ENCODE measurements at regions not wholly inside any gene's neighbourhood (a gene's known extent, or its start where the extent isn't known, plus 50 kb on each side); places are given as distances from the start of the nearest gene placed in this dataset.

DNA sequence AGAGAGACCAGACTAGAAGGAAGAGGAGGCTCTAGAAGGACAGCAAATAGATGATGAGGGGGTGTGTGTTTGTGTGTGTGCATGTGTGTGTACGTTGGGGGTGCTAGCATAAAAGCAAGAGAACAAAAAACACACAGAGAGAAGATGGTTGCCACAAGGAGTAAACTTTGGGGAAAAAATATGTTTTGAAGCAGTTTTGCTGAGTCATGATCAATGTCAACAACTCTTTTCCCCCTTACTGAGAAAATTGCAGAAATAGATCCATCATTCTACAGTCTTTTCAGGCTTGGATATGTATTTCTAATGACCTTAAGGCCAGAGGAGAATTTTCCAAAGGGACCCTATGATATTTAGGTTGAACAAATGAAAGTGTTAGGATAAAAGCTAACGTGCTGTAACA, 89.0 kb upstream of the NHS start:
- Histone ChIP-seq H3K27me3 (ENCODE audit: control insufficient read depth in 1 of 2, insufficient read depth in 2 of 2, low read length in 2 of 2) (no peaks in the 10 kb centered on the region), H3K9me3 (ENCODE audit: control insufficient read depth in 1 of 2, insufficient read depth in 1 of 2, low read length in 2 of 2) (no peaks in the 10 kb centered on the region), H3K4me1 (ENCODE audit: insufficient read depth, low read length) (no peaks in the 10 kb centered on the region), H3K36me3 (ENCODE audit: insufficient read depth, low read length) (no peaks in the 10 kb centered on the region), H3K27ac (ENCODE audit: low read depth in 1 of 2, low read length in 2 of 2) (no peak overlapping the region), H3K4me3 (ENCODE audit: low read length) (no peak overlapping the region)
- ATAC-seq (ENCODE audit: poor library complexity) (no peak), DNase-seq (no peak)
- Mint-ChIP-seq H3K27me3 (no peaks in the 10 kb centered on the region), H3K27ac (no peak overlapping the region), H3K4me1 (ENCODE audit: low read depth) (no peaks in the 10 kb centered on the region), H3K4me3 (no peak overlapping the region), H3K36me3 (ENCODE audit: low read depth) (no peaks in the 10 kb centered on the region), H3K9me3 (no peaks in the 10 kb centered on the region)
- intact Hi-C loops (cut with DNase I, micrococcal nuclease): no loop called here
- TF ChIP-seq, protein P1, sequence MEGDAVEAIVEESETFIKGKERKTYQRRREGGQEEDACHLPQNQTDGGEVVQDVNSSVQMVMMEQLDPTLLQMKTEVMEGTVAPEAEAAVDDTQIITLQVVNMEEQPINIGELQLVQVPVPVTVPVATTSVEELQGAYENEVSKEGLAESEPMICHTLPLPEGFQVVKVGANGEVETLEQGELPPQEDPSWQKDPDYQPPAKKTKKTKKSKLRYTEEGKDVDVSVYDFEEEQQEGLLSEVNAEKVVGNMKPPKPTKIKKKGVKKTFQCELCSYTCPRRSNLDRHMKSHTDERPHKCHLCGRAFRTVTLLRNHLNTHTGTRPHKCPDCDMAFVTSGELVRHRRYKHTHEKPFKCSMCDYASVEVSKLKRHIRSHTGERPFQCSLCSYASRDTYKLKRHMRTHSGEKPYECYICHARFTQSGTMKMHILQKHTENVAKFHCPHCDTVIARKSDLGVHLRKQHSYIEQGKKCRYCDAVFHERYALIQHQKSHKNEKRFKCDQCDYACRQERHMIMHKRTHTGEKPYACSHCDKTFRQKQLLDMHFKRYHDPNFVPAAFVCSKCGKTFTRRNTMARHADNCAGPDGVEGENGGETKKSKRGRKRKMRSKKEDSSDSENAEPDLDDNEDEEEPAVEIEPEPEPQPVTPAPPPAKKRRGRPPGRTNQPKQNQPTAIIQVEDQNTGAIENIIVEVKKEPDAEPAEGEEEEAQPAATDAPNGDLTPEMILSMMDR (IDR thresholded peaks at IDR 0.05): no peak
- ChIA-PET POLR2A (no interaction called here), CTCF (no interaction called here)

DNA sequence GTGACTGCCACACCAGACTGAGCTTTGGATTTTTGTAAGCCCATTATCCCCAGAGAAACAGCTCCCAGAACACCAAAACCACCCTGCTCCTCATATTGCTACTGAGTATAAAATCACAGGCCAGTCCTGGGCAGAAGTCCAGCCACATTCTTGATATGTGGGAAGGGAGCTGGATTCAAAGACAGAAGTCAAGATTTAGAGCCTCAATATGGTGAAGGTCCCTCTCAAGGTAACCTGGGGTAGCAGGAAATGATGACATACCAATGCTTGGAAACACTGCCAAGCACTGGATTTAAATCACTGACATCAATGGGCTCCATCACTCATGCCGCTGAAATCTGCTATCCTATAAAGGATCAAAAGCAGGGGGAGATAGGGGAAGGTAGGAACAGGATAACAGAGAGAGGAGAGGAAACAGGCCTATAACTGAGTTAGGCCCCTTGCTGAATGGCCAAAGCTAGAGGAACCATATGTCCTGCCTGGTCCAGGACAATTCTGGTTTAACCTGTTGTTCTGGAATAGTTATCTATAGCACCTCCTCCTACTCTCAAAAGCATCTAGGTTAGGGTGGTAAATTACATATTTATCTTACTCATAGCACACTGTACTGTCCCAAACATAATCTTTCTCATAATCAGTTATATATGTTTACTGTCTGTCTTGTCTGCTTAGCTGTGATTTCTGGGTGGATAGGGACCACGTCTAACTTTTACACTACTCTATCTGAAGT, 83.7 kb upstream of the NHS start:
- no peaks in the 10 kb centered on the region for H3K27me3 Mint-ChIP-seq
- no peak overlapping the region for H3K27ac Mint-ChIP-seq
- no peaks in the 10 kb centered on the region for H3K36me3 Mint-ChIP-seq (ENCODE audit: low read depth)
- H3K9me3 ChIP-seq (ENCODE audit: control insufficient read depth in 1 of 2, insufficient read depth in 1 of 2, low read length in 2 of 2): no peaks in the 10 kb centered on the region
- ChIA-PET POLR2A (no interaction called here), CTCF (no interaction called here)
- H3K4me3 Mint-ChIP-seq: no peak overlapping the region
- no peak overlapping the region for H3K4me3 ChIP-seq (ENCODE audit: low read length)
- no peaks in the 10 kb centered on the region for H3K36me3 ChIP-seq (ENCODE audit: insufficient read depth, low read length)
- TF ChIP-seq, protein P1 (IDR thresholded peaks at IDR 0.05): no peak
- no peak for ATAC-seq (ENCODE audit: poor library complexity)
- DNase-seq: no peak
- no peak overlapping the region for H3K27ac ChIP-seq (ENCODE audit: low read depth in 1 of 2, low read length in 2 of 2)
- H3K4me1 ChIP-seq (ENCODE audit: insufficient read depth, low read length): no peaks in the 10 kb centered on the region
- intact Hi-C loops (cut with DNase I, micrococcal nuclease): no loop called here
- no peaks in the 10 kb centered on the region for H3K4me1 Mint-ChIP-seq (ENCODE audit: low read depth)
- no peaks in the 10 kb centered on the region for H3K27me3 ChIP-seq (ENCODE audit: control insufficient read depth in 1 of 2, insufficient read depth in 2 of 2, low read length in 2 of 2)
- H3K9me3 Mint-ChIP-seq: no peaks in the 10 kb centered on the region

DNA sequence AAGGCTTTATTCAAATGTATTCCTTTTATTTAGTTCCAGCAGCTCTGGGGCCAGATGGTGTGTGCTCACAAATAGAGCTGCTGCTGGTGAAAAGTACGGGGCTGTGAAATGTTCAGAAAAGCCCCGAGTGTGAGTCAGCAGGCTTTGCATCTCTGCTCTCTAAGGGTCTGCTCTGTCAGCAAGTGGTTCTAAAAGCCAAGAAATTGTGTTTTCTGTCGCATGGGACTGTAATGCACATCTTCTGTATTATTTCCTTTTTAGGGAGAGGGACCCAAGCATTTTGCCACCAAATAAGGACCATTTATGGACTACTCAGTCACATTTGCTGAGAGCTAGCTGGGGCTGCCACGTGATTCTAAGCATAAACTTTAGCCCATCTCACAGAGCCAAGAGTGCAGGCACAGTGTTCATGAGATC, 82.9 kb upstream of the NHS start:
- TF ChIP-seq, protein P1 (IDR thresholded peaks at IDR 0.05): no peak
- Histone ChIP-seq H3K9me3 (ENCODE audit: control insufficient read depth in 1 of 2, insufficient read depth in 1 of 2, low read length in 2 of 2) (no peaks in the 10 kb centered on the region), H3K4me1 (ENCODE audit: insufficient read depth, low read length) (no peaks in the 10 kb centered on the region), H3K4me3 (ENCODE audit: low read length) (no peak overlapping the region), H3K27ac (ENCODE audit: low read depth in 1 of 2, low read length in 2 of 2) (no peak overlapping the region), H3K27me3 (ENCODE audit: control insufficient read depth in 1 of 2, insufficient read depth in 2 of 2, low read length in 2 of 2) (no peaks in the 10 kb centered on the region), H3K36me3 (ENCODE audit: insufficient read depth, low read length) (no peaks in the 10 kb centered on the region)
- ChIA-PET POLR2A (no interaction called here), CTCF (no interaction called here)
- Mint-ChIP-seq H3K9me3 (no peaks in the 10 kb centered on the region), H3K36me3 (ENCODE audit: low read depth) (no peaks in the 10 kb centered on the region), H3K4me3 (no peak overlapping the region), H3K27ac (no peak overlapping the region), H3K4me1 (ENCODE audit: low read depth) (no peaks in the 10 kb centered on the region), H3K27me3 (no peaks in the 10 kb centered on the region)
- intact Hi-C loops (cut with DNase I, micrococcal nuclease): no loop called here
- ATAC-seq (ENCODE audit: poor library complexity) (no peak), DNase-seq (no peak)
